Hematopoietic multipotent progenitor cell treated with erythropoietin and hydrocortisone succinate and interleukin-3 and kit ligand, for 8 days (in vitro differentiated cells): ENCODE measurements at regions not wholly inside any gene's neighbourhood (a gene's known extent, or its start where the extent isn't known, plus 50 kb on each side); places are given as distances from the start of the nearest gene placed in this dataset.

Experiments
- DNase-seq: peaks from one replicate; pipeline ENCODE4 v3.0.0-alpha.2; 2015

DNA sequence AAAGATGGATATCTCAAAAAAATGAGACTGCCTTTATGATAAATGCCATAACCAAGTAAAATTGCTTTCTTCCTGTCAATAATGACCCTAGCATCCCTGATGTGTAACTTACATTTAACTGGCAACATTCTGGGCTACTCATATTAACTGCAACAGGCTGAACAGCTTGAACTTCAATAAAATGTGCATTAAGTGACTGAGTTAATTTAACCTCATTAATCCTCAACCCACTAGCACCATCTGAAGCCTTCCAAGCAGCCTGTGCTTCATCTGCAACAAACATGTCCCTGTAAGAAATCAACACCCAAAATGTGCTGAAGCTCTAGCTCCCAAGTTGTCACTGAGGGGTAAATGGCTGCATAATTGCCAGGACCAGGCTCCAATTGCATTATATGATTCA, 296.2 kb upstream of the ZC3H15 start:
- DNase-seq: no peak

GRCh38 chr2:186195696-186196095, 290.4 kb upstream of the ZC3H15 start:
- DNase-seq: no peak

- DNase-seq: no peak
These were observed 288.1 kb upstream of the ZC3H15 start for GRCh38 chr2:186197955-186198354.

GRCh38 chr2:186199029-186199428, 287.0 kb upstream of the ZC3H15 start:
- no peak for DNase-seq

DNA sequence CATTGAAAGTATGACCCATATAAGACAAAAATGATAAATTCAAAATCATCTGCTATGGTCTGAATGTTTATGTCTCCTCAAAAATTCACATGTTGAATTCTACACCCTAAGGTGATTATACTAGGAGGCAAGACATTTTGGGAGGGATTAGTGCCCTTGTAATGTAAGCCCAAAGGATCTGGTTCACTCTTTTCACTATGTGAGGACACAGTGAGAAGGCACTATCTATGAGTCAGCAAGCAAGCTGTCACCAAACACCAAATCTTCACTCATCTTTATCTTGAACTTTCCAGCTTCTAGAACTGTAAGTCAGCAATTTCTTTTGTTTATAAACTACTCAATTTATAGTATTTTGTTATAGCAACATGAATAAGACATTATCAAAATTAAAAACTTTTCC, 284.7 kb upstream of the ZC3H15 start:
- peak; percentile 6 for DNase-seq

DNA sequence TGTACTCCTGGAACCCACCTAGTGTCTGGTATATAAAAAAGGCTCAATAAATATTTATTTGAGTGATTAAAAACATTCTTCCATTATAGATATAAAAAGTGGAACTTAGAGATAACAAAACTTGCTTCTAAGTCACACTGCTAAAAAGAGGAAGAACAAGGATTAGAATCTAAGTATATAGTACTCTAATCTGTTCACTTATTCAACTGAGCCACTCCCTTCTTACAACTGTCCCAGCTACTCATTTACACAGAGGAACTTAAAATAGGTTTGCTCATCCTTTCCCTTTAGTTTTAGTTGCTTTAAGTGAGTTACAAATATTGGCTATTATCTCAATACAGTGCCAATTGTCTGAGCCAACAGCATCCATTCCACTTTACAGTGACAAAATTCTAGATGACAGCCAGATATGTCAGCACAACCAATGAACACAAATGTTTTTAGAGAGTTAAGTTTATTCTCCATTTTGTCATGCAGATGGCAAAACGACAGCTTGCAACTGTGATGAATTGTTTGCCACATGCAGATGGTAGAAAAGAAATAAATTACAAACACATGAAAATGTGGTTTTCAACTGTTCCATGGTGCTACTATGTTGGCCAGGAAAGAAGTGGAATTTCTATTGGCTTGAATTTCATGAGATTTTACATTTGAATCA, 280.7 kb upstream of the ZC3H15 start:
- DNase-seq: peak; percentile 2

DNA sequence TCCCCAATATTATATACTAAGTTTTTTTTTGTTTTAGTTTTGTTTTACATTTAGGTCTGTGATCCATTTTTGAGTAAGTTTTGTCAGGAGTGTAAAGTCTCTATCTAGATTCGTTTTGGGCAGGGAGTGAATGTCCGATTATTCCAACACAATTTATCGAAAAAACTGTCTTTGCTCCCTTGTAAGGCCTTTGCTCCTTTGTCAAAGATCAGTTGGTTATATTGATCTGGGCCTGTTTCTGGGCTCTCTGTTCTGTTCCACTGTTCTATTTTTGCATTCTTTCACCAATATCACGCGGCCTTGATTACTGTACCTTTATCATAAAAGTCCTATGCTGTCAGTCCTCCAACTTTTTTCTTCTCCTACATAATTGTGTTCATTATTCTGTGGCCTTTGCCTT, 276.5 kb upstream of the ZC3H15 start:
- no peak for DNase-seq

DNA sequence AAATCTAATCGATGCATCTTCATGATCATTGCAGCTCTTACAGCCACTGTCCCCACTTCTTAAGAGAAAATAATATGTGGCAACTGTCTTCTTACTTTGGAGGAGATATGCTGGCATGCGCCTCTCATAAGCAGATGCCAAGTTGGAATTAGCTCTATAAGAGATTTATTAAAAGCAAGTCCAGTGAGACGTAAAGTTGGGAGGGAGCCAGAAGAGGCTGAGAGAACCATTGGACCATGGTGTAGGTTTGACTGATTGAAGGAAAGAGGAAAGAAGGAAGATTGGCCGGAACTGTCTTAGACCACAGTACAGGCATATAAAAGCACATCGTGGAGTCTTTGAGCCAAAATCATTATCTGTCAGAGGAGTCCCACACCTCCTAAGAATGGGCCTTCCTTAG, 265.7 kb upstream of the ZC3H15 start:
- DNase-seq: no peak

- DNase-seq: no peak
These were observed 256.8 kb upstream of the ZC3H15 start for GRCh38 chr2:186229265-186229664.

DNA sequence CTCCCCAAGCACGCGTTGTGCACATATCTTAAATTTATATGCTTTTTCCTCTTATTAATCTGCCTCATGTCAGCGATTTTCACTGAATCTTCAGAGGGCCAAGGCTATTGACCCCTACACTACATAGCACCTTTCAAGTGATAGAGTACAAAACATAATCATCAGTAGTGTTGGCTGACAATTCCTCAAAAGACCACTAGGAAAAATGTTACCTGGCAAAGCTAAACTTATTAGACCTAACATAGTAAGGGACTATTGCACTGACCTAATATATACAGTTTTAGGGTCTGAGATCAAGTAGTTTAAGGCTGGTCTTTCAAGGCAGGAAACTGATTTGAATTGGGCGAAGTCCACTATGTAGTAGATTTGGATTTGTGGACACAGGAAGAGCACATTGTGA, 244.2 kb upstream of the ZC3H15 start:
- DNase-seq: no peak

DNA sequence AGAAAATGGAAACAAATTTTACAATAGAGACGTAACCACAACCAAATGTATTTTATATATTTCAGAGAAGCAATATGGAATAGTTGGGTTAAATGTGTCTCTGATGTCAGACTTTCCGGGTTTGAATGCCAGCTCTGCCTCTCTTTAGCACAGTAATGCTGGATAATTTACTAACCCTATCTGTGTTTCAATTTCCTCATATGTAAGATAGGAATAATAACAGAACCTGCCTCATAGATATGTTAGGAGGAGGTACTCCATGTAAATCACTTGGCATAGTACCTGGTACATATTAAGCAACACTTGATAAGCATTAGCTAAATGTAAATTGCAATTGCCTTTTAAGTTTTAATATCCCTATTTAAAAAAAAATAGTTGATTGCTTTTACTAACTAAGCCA, 231.3 kb upstream of the ZC3H15 start:
- no peak for DNase-seq

- no peak for DNase-seq
These were observed 230.2 kb upstream of the ZC3H15 start for GRCh38 chr2:186255823-186256222.

DNA sequence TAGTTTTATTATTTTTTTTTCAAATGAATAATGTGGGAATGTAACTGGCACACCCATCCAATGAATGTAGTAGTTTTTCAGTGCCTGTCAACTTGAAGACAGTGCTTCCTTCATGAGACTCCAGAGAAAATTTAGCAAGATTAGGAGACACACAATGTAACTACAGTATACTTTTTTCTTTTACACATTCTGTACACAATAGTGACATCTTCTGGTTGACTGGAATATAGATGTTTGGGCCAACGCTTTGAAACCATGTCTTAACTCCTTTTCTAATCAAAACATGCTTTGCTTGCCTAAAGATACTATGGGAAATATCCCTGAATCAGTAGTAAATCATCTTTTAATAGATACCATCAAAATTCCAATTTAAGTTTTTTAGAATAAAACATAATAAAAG, 229.5 kb upstream of the ZC3H15 start:
- DNase-seq: peak; percentile 50

- no peak for DNase-seq
These were observed 222.3 kb upstream of the ZC3H15 start for GRCh38 chr2:186263673-186264250.

GRCh38 chr2:186269536-186269935, 216.5 kb upstream of the ZC3H15 start:
- no peak for DNase-seq

DNA sequence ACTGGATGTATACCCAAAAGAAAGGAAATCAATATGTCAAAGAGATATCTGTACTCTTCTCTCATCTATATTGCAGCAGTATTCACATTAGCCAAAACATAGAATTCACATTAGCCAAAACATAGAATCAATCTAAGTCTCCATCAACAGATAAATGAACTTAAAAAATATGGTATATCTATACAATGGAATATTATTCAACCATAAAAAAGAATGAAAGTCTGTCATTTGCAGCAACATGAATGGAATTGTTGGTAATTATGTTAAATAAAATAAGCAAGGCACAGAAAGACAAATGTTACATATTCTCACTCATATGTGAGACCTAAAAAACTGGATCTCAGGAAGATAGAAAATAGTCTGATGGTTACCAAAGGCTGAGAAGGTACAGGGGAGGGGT, 212.1 kb upstream of the ZC3H15 start:
- DNase-seq: no peak

GRCh38 chr2:186274936-186275575, 211.0 kb upstream of the ZC3H15 start:
- DNase-seq: no peak

- no peak for DNase-seq
These were observed 209.2 kb upstream of the ZC3H15 start for GRCh38 chr2:186276909-186277308.

GRCh38 chr2:186281726-186282125, 204.3 kb upstream of the ZC3H15 start:
- DNase-seq: no peak

GRCh38 chr2:186294248-186294888, 191.7 kb upstream of the ZC3H15 start:
- no peak for DNase-seq

DNA sequence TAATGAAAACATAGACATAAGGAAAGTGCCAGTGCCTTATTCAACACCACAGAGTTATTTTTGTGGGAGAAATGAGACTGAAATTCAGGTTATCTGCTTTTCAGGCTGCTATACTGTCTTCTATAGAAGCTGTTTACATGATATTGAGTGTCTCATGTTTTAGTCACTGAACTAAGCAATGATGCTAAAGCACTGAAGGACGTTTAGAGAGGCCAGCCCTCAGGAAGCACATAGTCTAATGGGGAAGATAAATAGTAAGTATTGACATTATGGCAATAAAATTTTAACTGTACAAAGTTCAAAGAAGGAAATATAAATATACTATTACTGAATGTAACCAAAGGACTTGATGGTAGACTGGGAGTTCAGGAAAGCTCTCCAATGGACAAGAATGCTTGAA, 186.4 kb upstream of the ZC3H15 start:
- DNase-seq: no peak

- no peak for DNase-seq
These were observed 183.8 kb upstream of the ZC3H15 start for GRCh38 chr2:186302263-186302662.

- DNase-seq: no peak
These were observed 183.0 kb upstream of the ZC3H15 start for GRCh38 chr2:186303091-186303490.

- DNase-seq: no peak
These were observed 182.0 kb upstream of the ZC3H15 start for GRCh38 chr2:186304064-186304463.
